ENCODE measurements at regions not wholly inside any gene's neighbourhood (a gene's known extent, or its start where the extent isn't known, plus 50 kb on each side); places are given as distances from the start of the nearest gene placed in this dataset.

DNA sequence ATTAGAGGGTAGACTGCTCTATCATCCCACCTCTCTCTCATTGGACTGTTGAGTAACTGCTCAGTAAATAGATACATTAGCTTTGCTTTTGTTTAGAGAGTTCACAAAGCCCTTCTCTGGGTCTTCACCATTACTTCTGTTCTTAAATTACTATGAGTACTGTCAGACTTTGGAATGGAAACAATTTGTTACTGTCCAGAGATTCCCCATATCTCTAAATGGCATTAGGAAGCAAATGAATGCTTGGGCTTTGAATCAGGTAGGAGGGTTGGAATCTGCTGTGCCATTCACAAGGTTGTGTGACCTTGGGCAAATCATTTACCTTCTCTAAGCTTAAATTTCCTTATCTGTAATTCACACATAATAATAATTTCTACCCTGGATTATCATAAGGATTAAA is 541.0 kb upstream of the FZD8 start:
- intact Hi-C loops (cut with DNase I; ENCODE audit: low total_unique reads), result no loop called here
- DNase-seq (ENCODE audit: low spot score in 2 of 2), result no peak
- no peak overlapping the region for H3K4me3 ChIP-seq (ENCODE audit: low read depth, poor library complexity, severe bottlenecking)

DNA sequence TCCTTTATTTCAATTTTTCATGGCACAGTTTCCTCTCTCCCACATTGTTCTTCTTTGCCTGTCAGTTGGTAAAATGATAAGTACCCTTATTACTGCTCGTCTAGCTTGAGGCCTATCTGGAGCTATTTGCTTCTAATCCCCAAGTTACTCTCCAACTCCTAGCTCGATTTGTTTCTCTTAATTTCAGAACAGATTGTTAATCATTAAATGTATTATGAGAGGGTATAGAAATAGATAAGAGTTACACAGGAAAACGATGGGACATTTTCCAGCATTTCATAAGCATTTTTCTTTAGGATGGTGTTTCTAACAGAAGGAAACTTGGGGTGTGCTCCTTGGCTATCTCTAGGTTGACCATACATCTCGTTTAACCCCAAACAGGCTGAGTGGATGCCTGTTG is 540.5 kb upstream of the FZD8 start:
- WGBS, 2 donors, result 82 to 84% methylated on average over 4 of the region's 4 CpGs
- TF ChIP-seq POLR2A (IDR thresholded peaks at IDR 0.05), result no peak
- TF ChIP-seq, protein P1, sequence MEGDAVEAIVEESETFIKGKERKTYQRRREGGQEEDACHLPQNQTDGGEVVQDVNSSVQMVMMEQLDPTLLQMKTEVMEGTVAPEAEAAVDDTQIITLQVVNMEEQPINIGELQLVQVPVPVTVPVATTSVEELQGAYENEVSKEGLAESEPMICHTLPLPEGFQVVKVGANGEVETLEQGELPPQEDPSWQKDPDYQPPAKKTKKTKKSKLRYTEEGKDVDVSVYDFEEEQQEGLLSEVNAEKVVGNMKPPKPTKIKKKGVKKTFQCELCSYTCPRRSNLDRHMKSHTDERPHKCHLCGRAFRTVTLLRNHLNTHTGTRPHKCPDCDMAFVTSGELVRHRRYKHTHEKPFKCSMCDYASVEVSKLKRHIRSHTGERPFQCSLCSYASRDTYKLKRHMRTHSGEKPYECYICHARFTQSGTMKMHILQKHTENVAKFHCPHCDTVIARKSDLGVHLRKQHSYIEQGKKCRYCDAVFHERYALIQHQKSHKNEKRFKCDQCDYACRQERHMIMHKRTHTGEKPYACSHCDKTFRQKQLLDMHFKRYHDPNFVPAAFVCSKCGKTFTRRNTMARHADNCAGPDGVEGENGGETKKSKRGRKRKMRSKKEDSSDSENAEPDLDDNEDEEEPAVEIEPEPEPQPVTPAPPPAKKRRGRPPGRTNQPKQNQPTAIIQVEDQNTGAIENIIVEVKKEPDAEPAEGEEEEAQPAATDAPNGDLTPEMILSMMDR (IDR thresholded peaks at IDR 0.05), result no peak
- H3K4me3 ChIP-seq (ENCODE audit: low read depth, poor library complexity, severe bottlenecking), result no peak overlapping the region
- DNase-seq (ENCODE audit: low spot score in 2 of 2), result no peak
- intact Hi-C loops (cut with DNase I; ENCODE audit: low total_unique reads), result no loop called here

More for the DNA sequence above, 541.0 kb upstream of the FZD8 start:
- TF ChIP-seq, protein P1 (IDR thresholded peaks at IDR 0.05), result no peak
- TF ChIP-seq POLR2A (IDR thresholded peaks at IDR 0.05), result no peak

DNA sequence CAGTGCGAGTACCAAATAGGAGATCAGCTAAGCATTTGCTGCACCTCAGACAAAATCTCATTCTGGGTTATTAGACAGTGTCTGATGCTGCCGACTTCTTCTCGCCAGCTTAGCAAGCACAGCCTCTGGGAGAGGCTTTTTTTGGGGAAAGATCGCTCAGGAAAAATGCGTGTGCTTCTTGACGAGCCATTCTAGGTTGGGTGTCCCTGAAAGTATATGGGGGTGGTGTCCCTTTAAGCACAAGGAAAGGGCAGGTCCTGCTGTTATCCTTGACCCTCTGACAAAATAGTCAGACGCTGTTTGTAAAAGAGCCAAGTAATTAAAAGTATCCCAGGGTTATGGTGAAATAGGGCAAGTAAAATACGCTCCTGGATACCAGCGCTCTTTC is 540.1 kb upstream of the FZD8 start:
- no peak for DNase-seq (ENCODE audit: low spot score in 2 of 2)
- TF ChIP-seq POLR2A (IDR thresholded peaks at IDR 0.05), result no peak
- TF ChIP-seq, protein P1 (IDR thresholded peaks at IDR 0.05), result no peak
- intact Hi-C loops (cut with DNase I; ENCODE audit: low total_unique reads), result no loop called here
- H3K4me3 ChIP-seq (ENCODE audit: low read depth, poor library complexity, severe bottlenecking), result no peak overlapping the region
- 63 to 67% methylated on average over 9 of the region's 9 CpGs for WGBS, 2 donors

DNA sequence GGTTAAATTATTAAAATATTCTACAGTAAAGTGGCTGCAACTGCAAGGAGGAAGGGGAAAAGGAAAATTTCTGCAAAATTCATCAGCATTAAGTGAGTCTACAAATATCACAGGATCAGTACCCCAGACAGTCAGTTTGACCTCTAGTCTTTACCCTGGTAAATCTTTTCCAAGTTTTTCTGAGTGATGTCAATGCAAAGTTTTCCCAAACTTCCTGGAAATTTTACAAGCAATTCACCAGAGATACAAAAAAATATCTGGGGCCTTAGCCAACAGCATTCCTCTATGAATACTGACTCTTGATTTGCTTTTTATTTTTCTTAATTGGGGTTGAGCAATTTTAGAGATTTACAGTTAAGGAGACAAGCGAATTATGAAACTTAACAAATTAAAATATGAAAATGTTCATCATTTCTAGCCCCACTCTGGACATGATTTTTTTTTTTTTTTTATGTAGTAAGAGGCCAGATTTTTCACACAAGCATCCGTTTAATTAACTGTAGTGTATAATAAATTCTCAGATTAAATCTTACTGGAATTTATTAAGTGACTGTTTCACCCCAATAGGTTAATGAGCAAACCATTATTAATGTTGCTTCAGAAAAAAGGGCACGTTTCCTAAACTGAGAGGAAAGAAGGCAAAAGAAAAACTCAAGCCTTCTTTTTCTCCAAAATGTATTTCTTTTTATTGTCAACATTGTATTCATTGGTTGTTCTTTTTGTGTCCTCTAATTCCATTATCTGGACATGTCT is 539.5 kb upstream of the FZD8 start:
- intact Hi-C loops (cut with DNase I; ENCODE audit: low total_unique reads), result no loop called here
- no peak overlapping the region for H3K4me3 ChIP-seq (ENCODE audit: low read depth, poor library complexity, severe bottlenecking)
- DNase-seq (ENCODE audit: low spot score in 2 of 2), result no peak
- no peak for TF ChIP-seq POLR2A (IDR thresholded peaks at IDR 0.05)
- TF ChIP-seq, protein P1 (IDR thresholded peaks at IDR 0.05), result no peak
- 36 to 37% methylated on average over 3 of the region's 3 CpGs for WGBS, 2 donors

DNA sequence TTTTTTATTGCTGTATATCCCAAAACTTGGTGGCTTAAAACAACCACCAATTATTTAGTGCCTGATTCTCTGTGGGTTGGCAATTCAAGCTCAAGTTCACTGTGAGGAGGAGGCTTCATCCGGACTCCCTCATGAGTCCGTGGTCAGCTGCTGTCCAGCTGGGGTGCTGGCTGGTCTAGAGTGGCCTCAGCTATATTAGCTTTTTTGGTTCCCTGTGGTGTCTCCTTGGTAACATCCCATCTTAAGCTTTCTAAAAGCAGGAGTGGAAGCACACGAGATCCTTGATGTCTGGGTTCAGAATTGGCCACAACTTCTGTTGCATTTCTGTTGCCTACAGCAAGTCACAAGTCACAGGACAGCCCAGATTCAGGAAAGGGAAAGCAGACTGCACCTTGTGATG is 536.5 kb upstream of the FZD8 start:
- no peak overlapping the region for H3K4me3 ChIP-seq (ENCODE audit: low read depth, poor library complexity, severe bottlenecking)
- WGBS, 2 donors, result 77 to 78% methylated on average over 3 of the region's 3 CpGs
- DNase-seq (ENCODE audit: low spot score in 2 of 2), result no peak
- intact Hi-C loops (cut with DNase I; ENCODE audit: low total_unique reads), result no loop called here
- TF ChIP-seq, protein P1 (IDR thresholded peaks at IDR 0.05), result no peak
- no peak for TF ChIP-seq POLR2A (IDR thresholded peaks at IDR 0.05)

DNA sequence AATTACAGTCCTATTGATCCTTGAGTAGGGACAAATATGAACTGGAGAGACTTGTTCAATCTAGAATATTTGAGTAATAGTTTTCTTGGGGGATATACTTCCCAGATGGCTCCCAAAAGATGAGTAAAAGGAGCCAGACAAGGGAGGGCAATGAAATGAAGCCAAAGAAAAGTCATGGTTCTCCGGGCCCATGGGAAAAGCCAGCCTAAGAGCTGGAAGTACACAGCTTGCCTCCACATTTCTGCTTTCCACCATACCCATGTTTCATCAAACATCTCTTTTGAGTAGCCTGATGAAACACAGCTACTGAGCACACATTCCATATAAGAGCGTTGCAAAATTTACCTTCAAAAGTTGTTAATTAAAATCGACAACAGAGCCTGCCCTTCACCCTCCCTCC is 535.0 kb upstream of the FZD8 start:
- 73 to 76% methylated on average over 3 of the region's 3 CpGs for WGBS, 2 donors
- no peak overlapping the region for H3K4me3 ChIP-seq (ENCODE audit: low read depth, poor library complexity, severe bottlenecking)
- no peak for TF ChIP-seq POLR2A (IDR thresholded peaks at IDR 0.05)
- TF ChIP-seq, protein P1 (IDR thresholded peaks at IDR 0.05), result no peak
- intact Hi-C loops (cut with DNase I; ENCODE audit: low total_unique reads), result no loop called here
- no peak for DNase-seq (ENCODE audit: low spot score in 2 of 2)

All from lower leg skin (tissue), 4 donors.